ENCODE measurements at regions not wholly inside any gene's neighbourhood (a gene's known extent, or its start where the extent isn't known, plus 50 kb on each side); places are given as distances from the start of the nearest gene placed in this dataset.

GRCh38 chr1:57796616-57797015, 372.8 kb upstream of the DAB1 start:
- TF ChIP-seq CTCF (IDR thresholded peaks at IDR 0.05) (no peak), POLR2A (IDR thresholded peaks at IDR 0.05) (no peak)
